HG03097 (cell line): ENCODE measurements at regions not wholly inside any gene's neighbourhood (a gene's known extent, or its start where the extent isn't known, plus 50 kb on each side); places are given as distances from the start of the nearest gene placed in this dataset.

Experiments
- ATAC-seq: cut with Tn5 transposase; IDR thresholded peaks from one replicate; pipeline ENCODE4 v1.9.1; 2021; ENCODE audit not compliant: unreplicated experiment, low FRiP score

DNA sequence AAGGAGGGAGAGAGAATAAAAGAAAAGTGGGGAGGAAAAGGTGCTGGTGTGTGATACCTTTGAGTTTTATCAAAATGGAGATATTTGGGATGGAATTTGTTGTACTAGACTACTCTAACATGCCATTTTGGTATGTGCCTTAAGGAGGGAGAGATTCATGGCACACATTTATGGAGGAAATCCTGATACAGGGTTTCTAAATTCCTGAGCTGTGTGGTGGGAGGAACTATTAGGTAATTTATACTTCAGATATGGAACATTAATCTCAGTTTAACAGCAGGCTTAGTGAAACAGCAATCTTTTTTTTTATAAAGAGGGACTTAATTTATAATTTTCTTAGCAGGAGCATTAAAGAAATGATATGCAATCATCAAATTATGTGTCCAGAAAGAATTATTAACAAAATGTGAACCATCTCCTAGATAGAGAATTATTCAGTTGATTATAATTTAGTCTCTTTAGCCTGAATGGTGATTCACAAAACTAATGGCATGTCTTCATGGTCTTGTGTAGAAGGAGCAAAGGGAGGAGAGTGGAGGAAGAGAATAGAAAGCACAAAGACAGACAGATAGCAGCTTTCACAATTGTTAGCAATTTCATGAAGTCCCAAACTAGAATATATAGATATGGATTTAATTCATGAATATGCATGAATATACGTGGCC, 301.6 kb downstream of the HLX start:
- no peak for ATAC-seq

DNA sequence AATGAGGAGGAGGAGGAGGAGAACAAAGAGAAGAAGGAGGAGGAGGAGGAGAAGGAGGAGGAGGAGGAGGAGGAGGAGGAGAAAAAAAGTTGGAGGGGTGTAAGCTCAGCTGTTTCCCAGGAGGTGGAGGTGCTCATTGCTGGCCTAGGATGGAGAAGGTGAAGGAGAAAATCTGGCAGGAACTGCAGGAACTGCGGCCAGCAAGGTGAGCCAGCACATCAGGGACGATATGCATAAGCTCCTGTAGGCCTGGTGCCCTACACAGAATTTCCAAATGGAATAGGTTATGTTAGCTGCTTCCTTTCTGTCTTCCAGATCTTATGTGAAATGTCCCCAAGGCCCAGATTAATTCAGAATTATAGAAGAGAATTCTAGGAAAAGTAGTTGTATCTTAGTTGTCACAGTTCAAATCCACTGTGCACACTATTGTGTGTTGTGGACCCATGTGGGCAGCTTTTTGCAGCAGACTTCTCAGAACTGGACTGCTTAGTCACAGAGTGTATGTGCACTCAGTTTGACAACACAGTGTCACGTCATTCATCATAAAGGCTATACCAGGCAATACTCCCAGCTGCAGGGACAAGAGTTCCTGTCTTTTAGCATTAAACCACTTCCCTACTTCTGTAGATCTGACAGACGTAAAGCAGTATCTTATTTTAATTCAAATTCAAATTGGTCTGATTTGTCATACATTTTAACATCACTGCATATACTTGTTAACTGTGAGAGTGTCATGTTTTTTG, 303.7 kb downstream of the HLX start:
- no peak for ATAC-seq

DNA sequence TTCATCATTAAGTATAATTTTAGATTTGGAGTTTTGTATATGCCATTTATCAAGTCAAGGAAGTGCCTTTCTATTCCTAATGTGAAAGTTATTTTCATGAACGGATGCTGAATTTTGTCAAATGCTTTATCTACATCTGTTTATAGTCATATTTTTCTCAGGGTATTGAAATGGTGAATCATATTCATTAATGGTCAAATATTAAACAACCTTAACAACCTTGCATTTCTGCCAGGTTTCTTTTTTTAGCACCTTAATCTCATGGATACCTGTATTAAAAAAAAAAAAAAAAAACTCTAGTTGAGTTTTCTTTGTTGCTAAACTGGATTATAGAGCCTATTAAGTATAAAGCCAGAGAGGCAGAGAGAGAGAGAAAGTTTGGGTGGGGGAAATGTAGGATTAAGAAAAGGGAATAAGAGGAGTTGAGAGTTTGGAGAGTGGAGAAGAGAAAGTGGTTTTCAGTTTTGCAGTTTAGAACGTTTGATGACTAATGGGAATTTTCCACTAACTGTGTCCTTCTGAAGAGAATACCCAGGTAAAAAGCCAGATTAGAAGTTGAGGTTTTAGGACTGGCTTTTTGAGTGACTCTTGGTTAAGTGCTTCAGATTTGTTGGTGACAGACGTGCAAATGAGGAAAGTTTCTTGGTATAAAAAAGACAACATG, 305.0 kb downstream of the HLX start:
- no peak for ATAC-seq

DNA sequence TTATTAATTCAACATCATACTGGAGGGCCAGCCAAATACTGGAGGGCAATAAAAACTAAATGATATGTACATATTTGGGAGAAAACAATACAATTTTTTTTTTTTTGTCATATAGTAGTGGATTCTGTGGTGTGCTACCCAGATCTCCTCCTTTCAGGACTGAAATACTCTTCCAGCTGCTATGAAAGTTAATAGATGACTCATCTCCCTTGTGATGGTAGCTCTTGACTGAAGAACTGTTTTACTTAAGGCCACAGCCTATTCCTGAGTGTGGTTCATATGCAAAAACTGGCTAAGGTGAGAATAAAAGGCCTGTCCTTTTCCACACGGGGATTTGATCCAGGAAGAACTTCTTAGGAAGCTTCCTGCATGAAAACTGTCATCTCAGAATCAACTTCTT, 307.9 kb downstream of the HLX start:
- no peak for ATAC-seq

DNA sequence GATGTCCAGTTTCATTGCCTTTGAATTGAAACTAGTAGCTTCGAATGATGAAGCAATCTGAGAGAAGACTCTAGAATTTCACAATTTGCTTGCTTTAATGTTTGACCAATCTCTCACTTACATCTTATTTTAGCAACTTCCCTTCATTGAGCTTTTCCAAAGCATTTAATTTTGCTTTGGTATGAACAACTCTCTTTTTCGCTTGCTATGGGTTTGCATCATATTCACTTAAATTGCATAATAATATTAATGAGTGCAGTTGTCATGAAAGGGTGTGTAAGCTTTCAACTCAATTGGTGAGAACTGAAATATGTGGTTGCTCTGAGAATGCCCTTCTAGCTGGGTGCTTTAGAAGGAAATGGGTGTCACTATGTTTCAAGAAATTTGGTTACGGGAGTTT, 309.2 kb downstream of the HLX start:
- ATAC-seq, result no peak

DNA sequence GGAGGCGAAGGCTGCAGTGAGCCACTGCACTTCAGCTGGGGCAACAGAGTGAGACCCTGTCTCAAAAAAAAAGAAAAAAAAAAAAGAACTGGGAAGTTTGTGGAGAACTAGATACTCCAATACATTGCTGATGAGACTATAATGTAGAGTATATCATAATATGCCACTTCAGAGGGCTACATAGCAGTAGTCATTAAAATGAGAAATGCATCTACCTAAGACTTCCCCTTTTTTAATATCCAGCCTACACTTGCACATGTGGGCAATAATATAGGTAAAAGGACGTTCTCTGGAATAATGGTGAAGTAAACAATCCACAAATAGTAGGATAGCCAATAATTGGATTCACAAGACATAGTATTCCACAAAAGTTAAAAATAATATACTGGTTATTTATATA, 311.0 kb downstream of the HLX start:
- no peak for ATAC-seq

DNA sequence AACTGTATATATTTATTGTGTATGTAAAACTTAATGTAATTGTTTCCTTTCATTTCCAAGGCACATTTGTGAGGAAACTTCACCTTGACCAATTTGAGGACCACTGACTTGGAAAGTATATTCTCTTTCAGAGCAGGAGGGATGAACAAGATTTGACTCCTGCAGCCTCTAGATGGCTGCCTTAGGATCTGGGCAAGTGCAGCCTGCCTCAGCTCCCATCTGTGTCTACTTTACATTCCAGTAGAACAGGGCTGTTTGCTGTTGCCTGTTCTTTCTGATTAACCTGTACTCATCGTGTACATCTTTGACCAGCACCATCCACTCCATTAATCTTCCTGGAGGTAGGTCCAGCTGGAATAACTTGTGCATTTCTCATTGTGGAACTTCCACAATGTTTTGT, 312.8 kb downstream of the HLX start:
- ATAC-seq, result no peak

DNA sequence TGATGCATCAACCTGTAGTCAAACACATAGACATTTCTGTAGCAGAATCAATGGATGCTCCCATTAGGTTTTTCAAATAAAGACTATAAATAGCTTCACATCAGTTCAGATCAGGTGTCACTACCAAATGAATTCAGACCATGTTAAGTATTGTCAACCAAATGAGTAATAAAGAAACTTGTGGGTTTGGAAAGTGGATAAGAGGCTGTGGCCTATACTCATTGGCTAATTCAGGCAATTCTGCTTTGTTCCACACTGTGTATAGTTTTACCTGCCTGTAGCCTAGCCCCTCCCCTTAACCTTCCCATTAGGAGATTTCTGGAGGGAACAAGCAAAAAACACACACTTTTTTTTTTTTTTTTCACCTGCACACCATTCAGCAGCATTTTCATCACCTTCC, 321.2 kb downstream of the HLX start:
- no peak for ATAC-seq

DNA sequence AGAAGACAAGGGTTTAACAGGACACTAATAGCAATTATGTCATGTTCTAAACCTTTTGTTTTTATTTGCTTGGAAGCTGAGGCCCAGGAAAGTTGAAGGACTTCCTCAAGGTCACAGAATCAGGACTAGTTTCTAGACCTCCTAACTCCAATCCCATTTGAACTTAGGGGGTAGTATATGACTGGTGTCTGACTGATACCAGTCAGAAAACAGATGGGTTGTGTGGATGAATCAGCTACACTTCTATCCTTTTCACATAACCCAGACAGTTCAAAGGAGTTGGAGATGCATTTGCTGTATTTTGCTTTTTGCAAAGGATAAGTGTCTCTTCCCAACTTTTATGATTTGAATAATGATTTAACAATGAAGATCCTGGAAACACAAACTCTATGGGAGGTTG, 322.5 kb downstream of the HLX start:
- no peak for ATAC-seq

DNA sequence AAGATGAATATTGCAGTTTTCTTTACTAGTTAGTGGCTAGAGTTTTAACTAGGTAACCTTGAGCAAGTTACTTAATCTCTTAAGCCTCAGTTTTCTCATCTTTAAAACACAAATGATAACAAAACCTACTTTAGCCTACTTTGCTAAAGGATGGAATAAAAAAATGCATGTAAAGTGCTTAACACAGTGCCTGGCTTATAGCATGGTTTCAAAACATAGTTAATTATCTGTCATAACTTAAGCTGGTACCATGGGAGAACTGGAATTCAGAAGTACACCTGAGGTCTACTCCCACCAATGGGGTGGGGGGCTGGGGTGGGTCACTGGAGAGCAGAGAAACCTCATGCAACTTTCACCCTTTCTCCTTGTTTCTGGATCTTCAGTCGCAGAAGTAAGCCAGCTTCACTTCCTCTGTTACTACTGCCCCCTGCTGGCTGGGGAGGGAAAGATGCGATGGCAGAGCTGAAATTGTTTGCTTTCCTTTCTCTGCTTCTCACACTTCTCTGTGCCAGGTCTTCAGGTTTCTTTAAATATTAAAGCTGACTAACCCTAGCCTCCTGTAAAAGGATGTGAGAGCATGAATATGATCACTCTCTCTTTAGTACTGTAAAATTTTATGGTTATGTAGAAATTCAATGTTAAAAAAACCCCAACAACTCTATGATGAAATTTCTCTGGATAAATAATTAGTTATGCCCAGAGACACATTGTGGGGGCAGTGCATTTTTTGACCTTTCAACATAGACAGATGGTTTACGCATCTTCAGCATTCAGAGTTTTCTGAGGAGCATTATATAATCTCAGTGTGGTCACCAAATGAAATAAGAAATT, 324.2 kb downstream of the HLX start:
- no peak for ATAC-seq

DNA sequence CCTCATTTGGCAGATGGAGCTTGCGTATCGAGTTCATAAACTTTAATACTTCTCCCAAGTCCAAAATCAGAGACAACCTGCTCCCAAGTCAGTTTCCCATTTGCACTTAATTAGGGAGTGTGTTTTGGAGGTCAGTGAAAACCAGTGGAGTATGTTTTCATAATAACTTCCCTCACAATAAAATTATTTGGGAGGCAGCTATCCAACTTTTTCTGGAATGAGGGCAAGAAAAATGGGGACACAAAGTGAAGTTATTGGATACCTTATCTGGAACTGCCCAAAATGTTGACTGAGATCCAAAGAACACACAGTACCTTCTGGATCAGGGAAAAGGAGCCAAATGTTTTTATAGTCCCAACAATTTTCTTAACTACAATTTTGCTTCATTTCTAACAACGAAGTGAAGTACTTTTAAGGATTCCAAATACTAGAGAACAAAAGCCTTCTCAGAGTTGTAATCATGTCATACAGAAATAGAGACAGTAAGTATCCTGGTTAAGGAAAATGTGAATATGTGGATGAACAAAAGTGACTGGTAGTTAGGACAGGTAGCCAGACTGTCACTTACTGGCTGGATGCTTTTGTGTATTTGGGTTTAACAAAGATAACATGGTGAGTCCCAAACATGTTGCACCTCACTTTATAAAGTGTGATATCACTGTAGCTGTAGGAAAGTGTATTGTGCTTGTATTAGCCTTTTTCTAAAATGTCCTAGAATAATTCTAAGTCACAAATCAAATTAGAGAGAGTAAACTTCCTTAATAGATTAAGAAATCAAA, 325.0 kb downstream of the HLX start:
- no peak for ATAC-seq

DNA sequence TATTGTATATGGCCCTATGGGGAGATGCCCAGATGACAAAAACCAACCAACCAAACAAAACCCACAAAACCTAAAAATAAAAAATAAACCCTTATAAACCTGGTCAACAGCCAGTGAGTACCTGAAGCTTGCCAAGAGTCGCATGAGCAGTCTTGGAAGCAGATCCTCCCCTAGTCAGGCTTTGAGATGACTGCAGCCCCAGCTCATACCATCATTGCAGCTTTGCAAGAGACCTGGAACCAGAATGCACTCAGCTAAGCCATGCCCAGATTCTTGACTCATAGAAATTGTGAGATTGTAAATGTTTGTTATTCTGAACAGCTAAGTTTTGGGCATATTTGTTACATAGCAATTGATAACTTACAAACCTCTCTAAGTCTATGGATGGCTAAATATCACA, 326.8 kb downstream of the HLX start:
- no peak for ATAC-seq

DNA sequence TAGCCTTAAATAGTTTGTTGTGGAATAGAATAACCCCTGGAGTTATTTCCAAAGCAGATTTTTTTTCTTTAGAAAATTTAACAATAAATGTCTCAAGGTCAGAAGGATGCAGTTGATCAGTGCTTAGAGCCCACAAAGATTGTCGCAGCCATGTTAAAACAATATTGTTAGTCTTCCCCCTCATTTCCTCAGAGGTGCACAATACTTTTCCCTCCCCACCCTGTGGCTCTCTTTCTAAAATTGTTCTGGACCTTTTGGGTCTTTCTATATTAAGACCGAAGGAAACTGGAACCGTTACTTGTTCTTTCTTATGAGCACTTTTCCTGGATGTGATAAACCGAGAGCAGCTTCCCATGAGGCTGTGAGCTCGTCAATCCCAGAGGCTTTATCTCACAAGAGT, 333.7 kb downstream of the HLX start:
- ATAC-seq, result no peak

DNA sequence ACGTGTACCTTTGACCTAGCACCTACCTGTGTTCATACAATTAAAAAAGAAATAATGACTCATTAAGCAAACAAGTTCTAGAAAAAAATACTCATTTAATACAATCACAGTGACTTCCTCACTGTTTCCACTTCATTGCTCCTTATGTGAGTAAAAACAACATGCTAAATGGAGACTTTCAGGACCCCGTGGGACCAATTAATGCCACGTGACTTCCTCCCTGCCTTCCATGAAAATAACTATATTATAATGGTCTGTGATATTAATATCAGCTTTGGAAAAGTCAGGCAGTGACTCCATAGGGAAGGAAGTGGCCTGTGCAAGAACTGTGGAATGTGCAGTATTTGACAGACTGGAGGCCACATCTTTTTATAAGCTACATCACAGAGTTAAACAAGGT, 337.8 kb downstream of the HLX start:
- no peak for ATAC-seq

DNA sequence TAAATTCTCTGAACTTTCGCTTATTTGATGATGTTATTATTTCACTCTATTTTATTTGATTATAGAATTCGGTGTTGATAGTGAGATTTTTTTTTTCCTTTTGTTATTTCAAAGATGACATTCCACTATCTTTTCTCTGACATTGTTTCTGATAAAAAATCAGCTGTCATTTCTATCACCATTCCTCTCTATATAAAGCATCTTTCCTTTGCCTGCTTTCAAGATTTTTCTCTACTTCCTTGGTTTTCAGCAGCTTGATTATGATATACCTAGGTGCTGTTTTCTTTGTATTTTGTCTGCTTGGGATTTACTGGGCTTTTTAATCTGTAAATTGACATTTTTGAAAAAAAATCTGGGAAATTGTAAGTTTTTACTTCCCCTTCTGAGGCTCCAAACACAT, 344.0 kb downstream of the HLX start:
- ATAC-seq, result no peak

DNA sequence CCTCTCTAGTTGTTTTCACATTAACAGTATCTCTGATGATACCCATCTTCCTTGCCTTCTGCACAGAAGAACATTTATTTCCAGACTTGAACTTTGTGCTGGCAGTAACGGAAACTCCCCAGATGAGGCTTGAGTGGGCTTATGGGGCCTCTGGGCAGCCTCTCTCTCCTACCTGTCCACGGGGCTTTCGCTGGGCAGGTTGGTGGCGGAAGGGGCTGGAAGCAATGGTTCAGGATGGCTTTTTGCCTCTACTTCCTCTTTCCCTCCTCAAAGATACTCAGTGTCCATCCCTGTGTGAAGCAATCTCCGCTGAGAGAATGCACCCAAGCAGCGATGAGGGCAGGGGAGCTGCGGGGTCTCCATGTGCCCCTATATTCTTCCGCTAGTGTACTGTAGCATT, 348.2 kb downstream of the HLX start:
- no peak for ATAC-seq

DNA sequence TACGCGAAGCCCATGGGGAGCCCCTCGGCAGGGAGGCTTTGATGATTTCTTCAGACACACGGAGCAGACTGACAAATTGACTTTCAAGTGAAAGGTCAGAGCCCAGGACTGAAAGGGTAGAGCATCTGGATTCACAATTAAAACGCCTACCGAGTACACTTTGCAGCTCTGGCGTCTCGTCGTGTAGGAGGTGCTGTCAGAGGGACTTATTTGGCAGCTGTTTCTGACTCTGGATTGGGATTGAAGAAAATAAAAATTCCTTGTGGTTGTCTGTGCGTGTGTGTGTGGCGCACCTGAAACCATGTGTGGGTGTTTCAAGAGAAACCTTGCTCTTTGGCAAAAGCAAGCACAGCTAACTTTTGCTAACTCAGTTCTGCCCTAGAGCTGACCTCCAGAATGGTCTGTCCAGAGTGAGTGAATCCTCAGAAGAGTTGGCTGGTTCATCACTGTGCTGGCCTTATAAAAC, 348.7 kb downstream of the HLX start:
- no peak for ATAC-seq

DNA sequence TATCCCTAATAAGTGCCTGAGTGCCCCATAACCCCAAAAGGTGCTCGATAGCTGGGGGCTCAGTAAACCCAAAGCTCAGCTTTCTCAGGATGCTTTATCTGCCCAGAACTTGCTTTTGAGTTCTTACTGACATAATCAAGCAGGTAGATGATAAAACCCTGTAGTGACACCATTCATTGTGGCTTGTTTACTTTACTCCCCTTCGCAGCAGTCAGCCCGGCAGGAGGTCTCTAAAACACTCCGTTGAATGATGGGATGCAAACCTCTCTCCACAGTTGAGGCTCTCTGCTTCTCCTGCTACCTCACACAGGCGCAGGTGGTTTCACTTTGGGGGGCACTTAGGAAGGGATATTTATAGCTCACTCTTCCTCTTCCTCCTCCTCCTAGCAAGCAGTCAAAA, 349.4 kb downstream of the HLX start:
- no peak for ATAC-seq

DNA sequence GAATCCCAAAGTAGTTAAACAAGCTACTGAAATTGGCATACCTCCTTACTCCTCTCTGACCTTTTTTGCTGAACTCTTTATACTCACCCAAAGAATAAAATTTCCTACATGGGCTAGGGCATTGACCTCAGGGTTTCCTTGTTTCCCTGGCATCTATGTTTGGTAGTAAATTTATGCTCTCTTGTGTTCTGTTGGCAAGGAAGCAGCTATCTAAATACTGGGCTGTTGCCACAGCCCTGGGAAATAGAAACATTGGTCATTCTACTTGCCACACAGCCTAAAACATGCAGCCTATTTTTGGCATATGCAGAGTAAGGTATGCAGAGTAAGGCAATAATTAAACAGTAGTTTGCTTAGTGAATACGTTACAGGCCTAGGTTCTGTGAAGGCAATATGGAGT, 351.4 kb downstream of the HLX start:
- no peak for ATAC-seq

DNA sequence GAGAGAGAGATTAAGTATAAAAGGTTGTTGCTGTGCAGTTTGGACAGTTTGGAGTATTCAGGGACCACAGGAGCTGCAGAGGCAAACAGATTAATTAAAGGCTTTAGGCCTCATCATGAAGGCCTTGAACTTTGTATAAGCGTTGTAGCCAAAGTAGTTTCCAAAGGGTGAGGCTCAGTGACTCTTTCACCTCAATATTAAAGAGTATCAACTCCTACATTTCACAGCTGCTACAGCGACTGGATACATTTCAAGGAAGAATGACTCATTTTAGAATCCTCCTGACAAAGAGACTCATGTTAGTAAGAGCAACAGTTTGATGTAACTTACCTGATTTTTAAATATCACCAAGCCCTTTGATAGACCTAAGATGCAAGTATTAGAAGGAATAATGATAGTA, 355.5 kb downstream of the HLX start:
- no peak for ATAC-seq
